Adrenal gland (tissue), 5 donors: ENCODE measurements at regions not wholly inside any gene's neighbourhood (a gene's known extent, or its start where the extent isn't known, plus 50 kb on each side); places are given as distances from the start of the nearest gene placed in this dataset.

Experiments used
- POLR2A ChIP-seq, 2 donors: fragments of 450-650 bp; IDR thresholded peaks; one replicate each; pipeline ENCODE4 v1.6.1; 2017; ENCODE audit warnings: antibody characterized with exemption in 2 of 2, mild to moderate bottlenecking in 2 of 2, moderate library complexity in 1 of 2
- TF ChIP-seq, protein P1 (sequence below), 6 experiments: fragments of 450-650 bp in 4 of 6; fragments of 200-600 bp in 2 of 6; sonication (generic) in 1 of 6; IDR thresholded peaks; 1 replicate in 5 of 6; 2 replicates in 1 of 6; pipeline versions ENCODE4 v1.5.1 to v1.8.0; 2016 to 2021; ENCODE audit warnings: antibody characterized with exemption in 6 of 6, mild to moderate bottlenecking in 2 of 6, moderate library complexity in 1 of 6
- donor health status: DM: no; HTN: no; CAD: no.

DNA sequence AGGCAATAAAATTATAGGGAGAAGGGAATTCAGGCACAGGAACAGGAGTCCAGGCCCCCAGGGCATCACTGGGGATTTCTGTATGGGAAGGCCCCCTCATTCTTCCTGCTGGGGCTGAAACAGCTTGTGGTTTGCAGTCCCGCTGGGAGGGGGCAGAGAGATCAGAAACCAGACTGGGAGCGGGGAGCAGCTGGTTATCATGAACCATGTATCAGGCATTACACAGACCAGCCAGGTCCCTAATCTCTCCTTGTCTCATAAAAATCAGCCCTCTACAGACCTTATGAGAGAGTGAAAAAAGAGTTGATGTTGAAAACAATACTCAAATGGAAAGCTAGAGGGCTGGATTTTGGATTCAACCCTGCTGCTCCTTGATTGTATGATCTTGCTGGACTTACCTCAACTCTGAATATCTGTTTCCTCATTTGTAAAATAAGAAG is 93.4 kb upstream of the F3 start:
- TF ChIP-seq, protein P1, sequence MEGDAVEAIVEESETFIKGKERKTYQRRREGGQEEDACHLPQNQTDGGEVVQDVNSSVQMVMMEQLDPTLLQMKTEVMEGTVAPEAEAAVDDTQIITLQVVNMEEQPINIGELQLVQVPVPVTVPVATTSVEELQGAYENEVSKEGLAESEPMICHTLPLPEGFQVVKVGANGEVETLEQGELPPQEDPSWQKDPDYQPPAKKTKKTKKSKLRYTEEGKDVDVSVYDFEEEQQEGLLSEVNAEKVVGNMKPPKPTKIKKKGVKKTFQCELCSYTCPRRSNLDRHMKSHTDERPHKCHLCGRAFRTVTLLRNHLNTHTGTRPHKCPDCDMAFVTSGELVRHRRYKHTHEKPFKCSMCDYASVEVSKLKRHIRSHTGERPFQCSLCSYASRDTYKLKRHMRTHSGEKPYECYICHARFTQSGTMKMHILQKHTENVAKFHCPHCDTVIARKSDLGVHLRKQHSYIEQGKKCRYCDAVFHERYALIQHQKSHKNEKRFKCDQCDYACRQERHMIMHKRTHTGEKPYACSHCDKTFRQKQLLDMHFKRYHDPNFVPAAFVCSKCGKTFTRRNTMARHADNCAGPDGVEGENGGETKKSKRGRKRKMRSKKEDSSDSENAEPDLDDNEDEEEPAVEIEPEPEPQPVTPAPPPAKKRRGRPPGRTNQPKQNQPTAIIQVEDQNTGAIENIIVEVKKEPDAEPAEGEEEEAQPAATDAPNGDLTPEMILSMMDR (IDR thresholded peaks at IDR 0.05): no peak
- TF ChIP-seq POLR2A (IDR thresholded peaks at IDR 0.05): no peak
